ENCODE measurements at regions not wholly inside any gene's neighbourhood (a gene's known extent, or its start where the extent isn't known, plus 50 kb on each side); places are given as distances from the start of the nearest gene placed in this dataset.

DNA sequence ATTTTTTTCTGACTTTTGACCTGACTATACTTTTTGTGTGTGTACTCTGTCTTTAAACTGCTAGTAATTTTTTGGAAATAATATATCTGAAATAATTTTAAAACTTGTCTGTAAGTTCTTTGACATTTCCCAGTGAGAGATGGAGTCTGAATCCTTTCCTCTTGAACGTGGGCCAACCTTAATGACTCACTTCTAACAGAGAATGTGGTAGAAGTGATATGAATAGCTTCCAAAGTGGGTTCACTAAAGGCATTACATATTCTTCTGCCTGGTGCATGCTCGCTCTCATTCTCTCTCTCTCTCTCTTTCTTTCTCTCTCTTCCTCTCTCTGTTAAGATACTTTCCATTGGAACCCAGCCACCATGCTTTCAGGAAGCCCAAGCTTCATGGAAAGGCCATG is 108.7 kb upstream of the FERMT1 start:
- intact Hi-C loops (cut with DNase I) = no loop called here
- Histone ChIP-seq H3K27ac (no peak overlapping the region), H3K4me3 (no peak overlapping the region), H3K4me1 (no peaks in the 10 kb centered on the region), H3K27me3 (no peaks in the 10 kb centered on the region), H3K36me3 (no peaks in the 10 kb centered on the region), H3K9me3 (no peaks in the 10 kb centered on the region)
- no peak for TF ChIP-seq CTCF (IDR thresholded peaks at IDR 0.05)
- DNase-seq (ENCODE audit: low spot score in 2 of 2) = no peak

DNA sequence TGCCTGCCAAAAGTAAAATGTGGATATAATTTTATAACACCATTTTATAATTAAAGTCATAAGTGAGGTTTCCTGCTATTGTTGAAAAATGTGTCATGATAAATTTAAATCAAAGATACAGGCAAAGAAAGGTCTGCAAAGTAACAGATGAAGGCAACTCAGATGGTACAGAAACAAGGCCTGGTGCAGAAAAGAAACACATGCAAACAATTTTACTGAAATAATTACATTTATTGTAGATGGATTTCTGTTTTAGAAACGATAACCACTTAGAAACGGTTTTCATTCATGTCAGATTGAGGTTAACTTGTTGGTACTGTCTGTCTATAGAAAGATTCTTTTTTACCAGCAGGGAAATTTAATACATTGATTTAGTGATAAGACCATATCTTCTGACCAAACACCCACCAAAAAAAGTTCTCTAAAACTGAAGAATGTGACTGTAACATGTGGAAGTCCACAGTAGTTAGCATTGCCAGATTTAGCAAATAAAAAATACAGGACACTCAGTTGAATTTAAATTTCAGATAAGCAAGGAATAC is 105.5 kb upstream of the FERMT1 start:
- no peak overlapping the region for H3K27ac ChIP-seq
- no peak for DNase-seq (ENCODE audit: low spot score in 2 of 2)
- no peaks in the 10 kb centered on the region for H3K36me3 ChIP-seq
- intact Hi-C loops (cut with DNase I) = no loop called here
- H3K4me1 ChIP-seq = no peaks in the 10 kb centered on the region
- H3K27me3 ChIP-seq = no peaks in the 10 kb centered on the region
- no peak for TF ChIP-seq CTCF (IDR thresholded peaks at IDR 0.05)
- H3K4me3 ChIP-seq = no peak overlapping the region
- no peaks in the 10 kb centered on the region for H3K9me3 ChIP-seq

GRCh38 chr20:6213311-6213710 is 90.5 kb upstream of the FERMT1 start:
- no peaks in the 10 kb centered on the region for H3K9me3 ChIP-seq
- TF ChIP-seq CTCF (IDR thresholded peaks at IDR 0.05) = no peak
- no peak for DNase-seq (ENCODE audit: low spot score in 2 of 2)

GRCh38 chr20:6212903-6213302 is 90.1 kb upstream of the FERMT1 start:
- Histone ChIP-seq H3K36me3 (no peaks in the 10 kb centered on the region), H3K9me3 (no peaks in the 10 kb centered on the region), H3K4me1 (no peaks in the 10 kb centered on the region), H3K4me3 (no peak overlapping the region), H3K27ac (no peak overlapping the region), H3K27me3 (no peaks in the 10 kb centered on the region)
- intact Hi-C loops (cut with DNase I) = no loop called here
- no peak for TF ChIP-seq CTCF (IDR thresholded peaks at IDR 0.05)
- no peak for DNase-seq (ENCODE audit: low spot score in 2 of 2)

More at GRCh38 chr20:6213311-6213710, 90.5 kb upstream of the FERMT1 start:
- Histone ChIP-seq H3K27me3 (no peaks in the 10 kb centered on the region), H3K27ac (no peak overlapping the region), H3K4me1 (no peaks in the 10 kb centered on the region), H3K4me3 (no peak overlapping the region), H3K36me3 (no peaks in the 10 kb centered on the region)
- intact Hi-C loops (cut with DNase I) = no loop called here

GRCh38 chr20:6209093-6209492 is 86.3 kb upstream of the FERMT1 start:
- TF ChIP-seq CTCF (IDR thresholded peaks at IDR 0.05) = no peak
- peaks cover 0 to 7% of the 10 kb centered on the region in 2 donors for H3K9me3 ChIP-seq
- intact Hi-C loops (cut with DNase I) = no loop called here
- H3K27me3 ChIP-seq = no peaks in the 10 kb centered on the region
- DNase-seq (ENCODE audit: low spot score in 2 of 2) = no peak
- H3K4me1 ChIP-seq = no peaks in the 10 kb centered on the region
- H3K4me3 ChIP-seq = no peak overlapping the region
- no peak overlapping the region for H3K27ac ChIP-seq
- H3K36me3 ChIP-seq = no peaks in the 10 kb centered on the region

DNA sequence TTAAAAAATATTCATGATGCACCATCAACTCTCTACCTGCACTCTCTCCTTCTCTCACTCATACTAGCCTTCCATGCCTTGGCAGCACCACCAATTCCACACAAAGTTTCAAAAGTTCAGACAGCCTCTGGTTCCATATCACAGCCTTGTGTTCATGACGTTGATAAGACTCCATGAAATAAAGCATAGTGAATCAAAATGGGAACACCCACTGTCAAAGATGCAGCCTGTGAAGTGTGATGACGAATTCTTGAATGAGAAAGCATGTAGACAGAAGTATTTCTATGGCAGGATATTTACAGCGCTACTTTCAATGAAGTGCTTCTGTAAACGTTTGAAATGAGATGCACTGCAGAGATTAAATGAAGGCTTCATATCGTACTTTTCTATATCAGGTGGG is 77.3 kb upstream of the FERMT1 start:
- no peaks in the 10 kb centered on the region for H3K36me3 ChIP-seq
- intact Hi-C loops (cut with DNase I) = no loop called here
- H3K27ac ChIP-seq = no peak overlapping the region
- no peaks in the 10 kb centered on the region for H3K27me3 ChIP-seq
- no peak for TF ChIP-seq CTCF (IDR thresholded peaks at IDR 0.05)
- H3K4me1 ChIP-seq = no peaks in the 10 kb centered on the region
- H3K4me3 ChIP-seq = no peak overlapping the region
- no peak for DNase-seq (ENCODE audit: low spot score in 2 of 2)
- H3K9me3 ChIP-seq = no peaks in the 10 kb centered on the region
